ENCODE measurements at regions not wholly inside any gene's neighbourhood (a gene's known extent, or its start where the extent isn't known, plus 50 kb on each side); places are given as distances from the start of the nearest gene placed in this dataset.
"Not testable (repeated sequence)": the region's sequence is repeated elsewhere in the genome, so short reads cannot be mapped to it uniquely, and the experiment has no call there.

- DNase-seq, result no peak
Measured at GRCh38 chr2:145538661-145539350, 1018.9 kb upstream of the ZEB2 start.

DNA sequence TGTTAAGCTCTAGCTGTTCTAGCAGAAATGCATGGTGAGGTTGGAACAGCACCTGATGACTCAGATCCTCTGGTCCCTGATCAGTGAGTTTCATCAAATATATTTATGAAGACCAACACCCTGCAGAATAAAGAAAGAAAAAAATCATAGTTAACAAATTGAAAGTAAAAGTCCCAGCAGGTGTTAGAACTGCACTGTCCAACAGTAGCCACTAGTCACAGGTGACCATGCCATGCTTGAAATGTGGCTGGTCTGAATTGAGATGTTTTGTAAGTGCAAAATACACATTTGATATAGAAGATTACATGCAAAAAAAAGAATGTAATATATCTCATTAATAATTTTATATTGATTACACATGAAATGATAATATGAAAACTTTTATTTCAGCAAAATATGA lies 1010.7 kb upstream of the ZEB2 start:
- no peak for DNase-seq

GRCh38 chr2:145524836-145525235 lies 1004.9 kb upstream of the ZEB2 start:
- no peak for DNase-seq

- DNase-seq, result no peak
Measured at GRCh38 chr2:145524303-145524702, 1004.4 kb upstream of the ZEB2 start.

GRCh38 chr2:145519254-145519653 lies 999.3 kb upstream of the ZEB2 start:
- not testable (repeated sequence) for DNase-seq

- DNase-seq, result no peak
Measured at GRCh38 chr2:145511946-145512345, 992.0 kb upstream of the ZEB2 start.

DNA sequence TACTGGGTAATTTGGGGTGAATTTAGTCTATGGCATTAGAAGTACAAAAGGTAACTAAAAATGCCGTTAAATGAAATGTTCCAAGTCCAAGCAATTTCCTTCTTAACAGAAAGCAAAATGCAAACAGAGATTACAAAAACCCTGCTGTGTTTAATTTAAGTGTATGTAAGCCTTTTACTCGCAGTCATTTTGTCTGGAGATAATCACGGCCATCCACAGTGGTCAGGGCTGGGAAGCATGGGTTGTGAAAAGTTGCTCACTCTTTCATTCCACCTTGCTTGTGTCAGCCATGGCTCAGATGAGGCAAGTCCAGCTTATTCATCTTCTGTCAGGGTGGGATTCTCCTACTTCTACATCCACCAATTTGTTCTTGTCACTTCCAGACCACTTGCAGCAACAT lies 983.6 kb upstream of the ZEB2 start:
- peak in 2 of 3 experiments; percentile 13 to 59 for DNase-seq

DNA sequence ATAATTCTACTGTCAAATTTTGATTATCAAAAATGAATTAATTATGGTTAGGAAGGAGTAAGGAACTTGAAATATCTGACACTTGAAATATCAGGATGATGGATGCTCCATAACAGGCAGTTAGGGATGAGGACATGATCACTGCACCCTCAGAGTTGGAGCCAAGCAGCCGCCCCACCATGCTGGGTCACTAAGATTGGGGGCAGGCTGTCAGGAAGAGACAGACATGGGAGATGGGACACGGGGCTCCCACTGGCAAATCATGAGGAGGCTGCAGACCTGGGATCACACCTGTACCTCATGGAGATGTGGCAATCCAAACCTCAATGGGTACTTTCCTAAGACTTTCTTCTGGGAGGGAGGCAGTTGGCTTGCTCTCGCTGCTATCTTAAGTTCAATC lies 982.0 kb upstream of the ZEB2 start:
- no peak for DNase-seq

DNA sequence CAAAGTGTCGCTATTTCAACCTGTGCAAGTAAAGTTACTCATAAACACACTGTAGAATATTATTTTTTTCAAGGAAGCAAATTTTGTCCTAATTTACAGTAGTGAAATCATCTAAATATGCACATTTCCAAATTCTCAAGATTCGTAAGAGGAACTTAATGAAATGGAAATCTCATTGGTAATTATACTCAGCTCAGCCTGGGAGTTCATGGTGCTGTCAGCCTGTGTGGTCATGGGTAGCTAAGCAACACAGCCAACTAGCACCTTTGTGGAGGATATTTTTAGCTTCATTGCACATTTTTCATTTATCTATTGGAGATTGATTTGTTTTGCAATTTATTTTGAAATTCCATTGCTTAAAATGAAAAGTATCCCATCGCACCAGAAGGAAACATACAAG lies 975.7 kb upstream of the ZEB2 start:
- DNase-seq, result peak in 1 of 3 experiments; percentile 54

DNA sequence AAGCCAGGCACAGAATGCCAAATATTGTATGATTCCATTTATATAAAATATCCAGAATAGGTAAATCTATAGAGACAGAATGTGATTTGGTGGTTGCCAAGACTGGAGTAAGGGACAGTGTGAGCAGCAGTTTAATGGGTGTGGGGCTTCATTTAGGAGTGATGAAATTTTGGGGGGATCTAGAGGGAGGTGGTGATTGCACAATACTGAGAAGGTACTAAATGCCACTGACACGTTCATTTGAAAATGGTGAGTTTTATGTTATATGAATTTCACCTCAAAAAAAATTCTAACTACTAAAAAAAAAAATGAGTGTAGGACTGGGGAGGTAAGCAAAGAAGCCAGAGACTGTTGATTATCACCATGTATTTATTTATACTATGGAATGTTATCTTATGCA lies 974.5 kb upstream of the ZEB2 start:
- DNase-seq, result no peak

DNA sequence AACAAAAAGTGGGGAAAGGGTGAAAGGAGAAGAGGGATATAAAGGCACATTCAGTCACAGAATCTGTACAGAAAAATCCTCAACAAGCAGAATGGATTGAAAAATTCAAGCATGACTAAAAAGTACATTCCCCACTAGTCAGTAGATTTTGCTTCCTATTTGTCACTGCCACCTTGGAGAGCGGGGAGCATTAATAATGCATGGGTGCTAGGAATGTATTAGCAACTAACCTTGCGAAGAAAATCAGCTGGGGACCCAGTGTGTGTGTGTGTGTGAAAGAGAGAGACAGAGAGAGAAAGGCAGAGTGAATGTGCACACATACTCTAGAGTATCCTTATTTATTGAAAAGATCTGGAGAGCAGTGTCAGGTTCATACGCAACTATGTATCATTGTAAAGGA lies 968.7 kb upstream of the ZEB2 start:
- DNase-seq, result no peak

- no peak for DNase-seq
Measured at GRCh38 chr2:145484448-145485097, 964.7 kb upstream of the ZEB2 start.

GRCh38 chr2:145483854-145484253 lies 963.9 kb upstream of the ZEB2 start:
- DNase-seq, result no peak

DNA sequence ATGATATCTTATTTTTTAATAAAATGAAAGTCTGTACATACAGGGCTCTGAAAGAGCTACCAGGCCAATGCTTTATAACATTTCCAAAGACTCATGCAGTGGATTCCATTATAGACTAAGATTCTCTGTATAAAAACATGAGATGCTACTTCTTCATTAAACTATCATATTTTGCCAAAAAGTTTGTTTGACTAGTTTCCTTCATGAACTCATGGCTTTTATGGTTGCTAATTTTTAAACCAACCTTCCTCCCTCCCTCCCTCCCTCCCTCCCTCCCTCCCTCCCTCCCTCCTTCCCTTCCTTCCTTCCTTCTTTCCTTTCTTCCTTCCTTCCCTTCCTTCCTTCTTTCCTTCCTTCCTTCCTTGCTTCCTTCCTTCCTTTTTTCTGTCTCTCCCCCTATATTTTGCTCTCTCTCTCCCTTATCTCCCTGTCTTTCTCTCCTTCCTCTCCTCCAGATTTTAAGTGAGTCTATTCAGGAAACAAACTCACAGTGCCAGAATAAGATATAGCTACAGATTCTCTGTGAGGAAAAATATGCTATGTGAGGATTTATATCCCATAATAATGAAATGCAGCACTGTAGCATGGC lies 961.5 kb upstream of the ZEB2 start:
- DNase-seq, result no peak

GRCh38 chr2:145464866-145465265 lies 944.9 kb upstream of the ZEB2 start:
- no peak for DNase-seq

DNA sequence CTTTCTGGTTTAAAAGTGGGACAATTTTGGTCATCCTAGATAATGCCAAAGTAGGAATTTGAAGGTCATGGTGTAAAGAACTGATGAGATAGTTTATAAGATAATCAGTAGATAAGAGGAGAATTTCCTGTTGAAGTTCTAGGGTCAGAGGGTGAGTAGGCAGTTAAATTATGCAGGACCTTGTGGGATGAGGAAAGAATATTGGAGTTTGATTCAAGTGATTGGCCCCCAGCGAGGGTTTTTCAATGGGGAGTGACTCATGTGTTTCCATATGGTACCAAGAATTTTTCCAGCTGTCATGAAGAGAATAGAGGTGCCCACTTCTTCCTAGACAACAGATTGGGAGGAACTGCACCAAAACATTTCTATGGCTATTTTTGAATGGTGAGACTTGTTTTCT lies 940.2 kb upstream of the ZEB2 start:
- DNase-seq, result no peak

DNA sequence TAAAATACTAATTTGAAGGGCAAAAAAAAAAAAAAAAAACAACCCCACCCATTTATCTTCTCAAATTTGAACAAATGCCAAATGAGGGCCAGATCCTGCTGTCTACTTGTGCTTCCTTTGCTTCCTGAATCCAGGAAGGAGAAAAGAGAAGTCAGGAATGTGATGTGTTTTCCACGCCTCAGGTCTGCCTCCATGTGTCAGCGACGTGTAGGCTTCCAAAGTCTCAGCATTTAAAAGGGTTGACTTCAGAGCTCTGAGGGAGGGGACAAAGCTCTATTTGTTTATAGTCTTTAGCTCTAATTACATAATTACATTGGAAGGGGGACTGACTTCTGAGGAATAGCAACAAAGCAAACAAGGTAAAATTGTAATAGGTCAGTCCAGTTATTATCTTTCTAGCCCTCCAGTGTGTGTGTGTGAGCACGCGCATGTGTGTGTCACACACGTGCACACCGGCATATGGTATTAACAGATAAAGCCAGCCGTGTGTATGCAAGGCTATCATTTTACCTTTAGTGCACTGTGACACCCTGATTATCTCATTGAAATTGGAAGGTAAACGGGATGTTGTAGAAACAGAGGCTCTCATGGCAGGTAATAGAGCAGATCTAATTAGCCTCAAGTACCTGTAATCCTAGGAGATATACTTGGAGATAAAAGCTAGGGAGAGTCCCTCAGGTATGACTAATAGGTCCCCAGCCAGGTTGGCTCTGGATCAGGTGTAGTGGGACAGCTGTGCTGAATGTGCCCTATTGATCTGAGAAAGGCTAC lies 911.4 kb upstream of the ZEB2 start:
- DNase-seq, result peak; percentile 91 to 99 (median 96)

GRCh38 chr2:145423809-145424208 lies 903.9 kb upstream of the ZEB2 start:
- no peak for DNase-seq

DNA sequence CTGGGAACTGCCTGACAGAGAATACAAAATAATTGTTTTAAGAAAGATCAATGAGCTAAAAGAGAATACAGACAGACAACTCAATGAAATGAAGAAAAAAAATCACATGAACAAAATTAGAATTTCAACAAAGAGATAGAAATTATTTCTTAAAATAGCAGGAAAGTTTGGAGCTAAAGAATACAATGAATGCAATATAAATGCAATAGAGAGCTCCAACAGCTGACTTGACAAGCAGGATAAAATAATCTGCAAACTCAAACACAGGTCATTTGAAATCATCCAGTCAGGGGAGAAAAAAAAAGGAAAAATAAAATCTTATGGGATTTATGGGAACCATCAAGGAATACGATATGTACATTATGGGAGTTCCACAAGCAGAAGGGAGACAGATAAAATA lies 902.7 kb upstream of the ZEB2 start:
- DNase-seq, result no peak

DNA sequence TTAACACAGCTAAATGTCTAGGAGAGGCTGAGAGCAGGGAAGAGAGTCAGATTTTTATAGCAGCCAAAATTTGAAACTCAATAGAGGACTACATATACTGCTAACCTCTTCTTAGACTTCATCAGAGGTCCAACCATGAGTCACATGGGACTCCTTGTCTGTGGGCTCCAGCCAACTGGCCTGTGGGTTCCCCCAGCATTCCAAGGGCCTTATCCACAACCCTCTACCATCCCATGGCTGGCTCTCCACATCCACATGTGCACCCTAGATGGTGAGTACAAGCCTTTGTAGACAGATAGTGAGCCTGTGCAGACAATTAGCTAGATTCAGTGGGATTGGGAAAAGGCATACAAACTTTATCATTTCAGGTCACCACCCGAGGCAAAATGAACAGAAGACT lies 901.9 kb upstream of the ZEB2 start:
- no peak for DNase-seq

GRCh38 chr2:145416640-145417039 lies 896.7 kb upstream of the ZEB2 start:
- DNase-seq, result no peak

GRCh38 chr2:145415151-145415550 lies 895.2 kb upstream of the ZEB2 start:
- DNase-seq, result peak in 1 of 3 experiments; percentile 4

DNA sequence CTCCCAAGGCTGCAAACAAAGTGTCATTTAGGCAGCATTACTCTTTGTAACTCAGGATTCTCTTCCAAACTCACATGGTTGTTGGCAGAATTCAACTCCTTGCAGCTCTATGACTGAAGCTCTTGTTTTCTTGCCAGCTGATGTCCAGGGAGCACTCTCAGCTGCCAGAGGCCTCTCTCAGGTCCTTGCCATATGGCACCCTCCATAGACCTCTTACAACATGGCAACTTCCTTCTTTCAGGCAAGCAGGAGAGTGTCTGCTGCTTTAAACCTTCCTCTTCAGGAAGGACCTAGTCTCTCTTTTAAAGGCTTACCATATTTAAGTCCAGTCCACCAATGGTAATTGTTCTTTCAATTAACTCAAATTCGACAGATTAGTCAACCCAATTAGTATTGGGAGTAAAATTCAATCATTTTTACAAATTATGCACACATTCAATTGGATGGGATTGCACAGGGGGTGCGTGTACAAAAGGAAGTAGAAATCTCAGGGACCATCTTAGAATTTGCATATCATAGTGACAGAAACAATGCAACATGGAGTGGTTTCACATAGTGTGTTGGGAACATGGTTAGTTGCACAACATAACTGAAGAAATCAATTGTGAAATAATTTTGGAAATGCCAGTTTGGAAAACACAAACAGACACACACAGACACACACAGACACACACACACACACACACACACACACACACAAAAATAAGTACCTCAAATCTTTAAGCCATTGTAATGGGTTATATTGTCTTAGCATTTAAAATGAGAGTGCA lies 893.5 kb upstream of the ZEB2 start:
- DNase-seq, result no peak
